AG09309 (cell line): ENCODE measurements at regions not wholly inside any gene's neighbourhood (a gene's known extent, or its start where the extent isn't known, plus 50 kb on each side); places are given as distances from the start of the nearest gene placed in this dataset.

Source experiments
- DNase-seq: peaks from one replicate; pipeline ENCODE4 v3.0.0-alpha.2; 2010; ENCODE audit warnings: low read depth
- H3K4me3 ChIP-seq: 2 replicates; pipeline ENCODE4 v1.5.1; 2011; ENCODE audit warnings: mild to moderate bottlenecking, low read depth, low read length, moderate library complexity; ENCODE audit not compliant: control insufficient read depth
- CTCF ChIP-seq: IDR thresholded peaks from 2 replicates; pipeline ENCODE4 v1.5.1; 2011; ENCODE audit warnings: mild to moderate bottlenecking, low read depth, low read length, inconsistent platforms; ENCODE audit not compliant: insufficient read depth, control insufficient read depth; ENCODE audit errors: missing control alignments

DNA sequence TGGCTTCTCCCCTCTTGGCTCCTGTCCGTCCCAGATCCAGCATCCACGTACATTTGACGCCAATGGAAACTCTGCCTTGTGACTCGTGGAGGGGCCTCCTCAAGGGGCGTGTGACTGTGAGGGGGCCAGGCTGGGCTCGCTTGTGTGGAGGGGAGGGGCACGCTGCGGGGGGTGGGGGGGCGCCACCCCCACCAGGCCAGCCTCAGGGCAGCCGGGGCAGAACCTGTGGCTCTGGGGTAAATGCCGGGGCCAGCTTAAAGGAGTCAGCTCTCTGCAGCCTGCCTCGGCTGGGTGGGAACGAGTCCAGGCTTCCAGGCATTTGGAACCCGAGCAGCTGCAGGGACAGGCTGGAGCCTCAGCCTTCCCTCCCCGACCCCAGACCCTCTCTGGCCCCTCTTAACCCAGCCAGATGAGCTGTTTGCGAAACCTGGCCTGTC, 94.1 kb downstream of the SIK1 start:
- no peak for TF ChIP-seq CTCF
- peak overlapping the region; percentile 32 for H3K4me3 ChIP-seq
- DNase-seq = no peak

DNA sequence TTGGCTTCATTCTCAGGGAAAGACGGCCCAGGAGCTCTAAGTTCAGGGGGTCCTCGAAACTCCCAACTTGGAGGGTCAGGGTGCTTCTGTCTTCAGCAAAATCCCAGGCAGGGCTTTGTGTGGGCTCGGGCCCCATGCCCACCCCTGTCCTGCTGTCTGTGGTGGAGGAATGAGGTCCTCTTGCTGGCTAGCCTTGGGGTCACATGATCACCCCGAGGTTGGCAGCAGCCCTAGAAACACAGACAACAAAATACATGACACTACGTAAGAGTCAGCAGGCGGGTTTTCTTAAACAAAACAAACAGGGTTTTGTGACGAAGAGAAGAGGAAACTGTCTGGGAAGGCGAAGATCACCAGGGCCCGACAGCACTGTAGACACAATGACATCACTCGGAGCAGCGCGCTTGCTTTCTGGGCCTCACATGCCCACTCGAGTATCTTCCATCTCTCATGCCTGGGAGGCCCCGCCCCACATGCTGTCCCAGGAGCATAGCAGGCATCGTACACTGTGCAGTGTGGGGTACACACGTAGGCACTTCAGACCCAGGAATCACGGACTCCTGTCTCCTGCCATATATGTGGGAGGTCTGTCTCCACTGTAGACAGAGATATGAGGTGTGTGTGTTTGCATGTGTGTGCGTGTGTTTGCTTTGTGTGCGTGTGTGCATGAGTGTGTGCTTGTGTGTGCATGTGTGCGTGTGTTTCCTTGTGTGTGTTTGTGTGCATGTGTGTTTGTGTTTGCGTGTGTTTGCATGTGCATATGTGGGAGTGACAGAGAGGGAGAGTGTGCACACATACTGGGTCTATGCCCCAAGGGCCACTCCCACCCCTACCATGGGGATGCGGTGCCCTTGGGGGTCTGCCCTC, 94.7 kb downstream of the SIK1 start:
- no peak for DNase-seq
- no peak overlapping the region for H3K4me3 ChIP-seq
- no peak for TF ChIP-seq CTCF

DNA sequence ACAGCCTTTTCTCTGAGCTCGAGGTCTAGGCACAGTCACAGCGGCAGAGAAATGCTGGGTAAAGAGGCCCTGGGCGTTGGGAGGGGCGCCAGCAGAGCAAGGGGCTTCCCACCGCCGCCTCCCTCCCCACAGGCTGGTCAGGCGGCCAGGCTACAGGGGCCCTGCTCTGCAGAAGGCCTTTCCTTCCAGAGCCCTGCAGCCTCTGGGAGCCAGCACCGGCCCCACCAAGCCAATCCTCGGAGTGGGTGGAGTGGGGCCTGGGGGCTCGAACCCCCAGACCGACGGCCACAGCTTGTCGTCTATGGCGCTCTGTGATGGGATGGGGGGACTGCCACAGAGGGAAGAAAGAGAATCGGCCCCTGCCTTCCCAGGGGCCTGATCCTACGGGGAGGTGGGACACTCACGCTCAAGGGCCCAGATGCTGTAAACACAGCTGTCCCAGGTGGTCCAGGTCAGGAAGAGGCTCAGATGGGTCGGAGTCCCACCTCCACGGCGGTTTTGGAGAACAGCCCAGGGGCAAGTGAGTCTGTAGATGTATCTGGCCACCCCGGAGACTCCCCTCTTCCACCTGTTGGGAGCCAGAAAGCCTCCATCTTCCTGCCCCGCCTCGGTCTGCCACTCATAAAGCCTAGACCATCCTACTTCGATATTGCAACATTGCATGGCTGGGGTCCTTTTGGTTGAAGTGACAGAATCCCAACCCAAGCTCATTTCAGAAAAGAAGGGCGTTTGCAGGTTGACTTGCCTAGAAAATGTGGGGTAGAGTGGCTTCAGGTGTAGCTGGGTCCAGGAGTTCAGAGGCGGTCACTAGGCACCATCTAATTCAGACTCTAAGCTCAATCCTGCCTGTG, 95.6 kb downstream of the SIK1 start:
- no peak overlapping the region for H3K4me3 ChIP-seq
- DNase-seq = no peak
- TF ChIP-seq CTCF = no peak

- no peak overlapping the region for H3K4me3 ChIP-seq
- TF ChIP-seq CTCF = no peak
- DNase-seq = no peak
Measured at GRCh38 chr21:43330306-43330881, 96.5 kb downstream of the SIK1 start.

DNA sequence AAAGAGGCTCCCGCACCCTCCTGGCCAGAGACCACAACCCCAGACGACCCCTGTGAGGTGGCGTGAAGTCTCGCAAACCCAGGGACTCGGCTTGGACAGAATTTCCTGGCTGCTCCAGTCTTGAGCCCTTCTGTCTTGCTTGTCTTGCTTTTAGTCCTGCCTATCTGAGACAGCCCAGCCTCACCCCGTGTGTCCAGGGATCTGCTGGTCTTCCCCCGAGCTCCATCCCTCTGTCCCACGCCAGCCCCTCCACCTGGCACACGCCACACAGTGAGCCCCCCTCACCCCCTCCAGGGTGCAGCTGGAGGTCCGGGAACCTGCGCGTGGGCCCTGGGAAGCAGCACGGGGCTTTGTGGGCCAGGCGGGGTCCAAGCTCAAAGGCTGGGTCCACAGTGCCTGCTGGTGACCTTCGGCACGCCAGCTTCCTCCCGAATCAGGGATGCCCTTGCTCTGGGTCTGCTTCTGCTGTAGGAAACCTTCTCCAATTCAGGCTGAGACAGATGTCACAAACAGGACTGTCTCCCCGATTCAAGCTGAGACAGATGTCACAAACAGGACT, 97.1 kb downstream of the SIK1 start:
- no peak for TF ChIP-seq CTCF
- no peak for DNase-seq
- no peak overlapping the region for H3K4me3 ChIP-seq

DNA sequence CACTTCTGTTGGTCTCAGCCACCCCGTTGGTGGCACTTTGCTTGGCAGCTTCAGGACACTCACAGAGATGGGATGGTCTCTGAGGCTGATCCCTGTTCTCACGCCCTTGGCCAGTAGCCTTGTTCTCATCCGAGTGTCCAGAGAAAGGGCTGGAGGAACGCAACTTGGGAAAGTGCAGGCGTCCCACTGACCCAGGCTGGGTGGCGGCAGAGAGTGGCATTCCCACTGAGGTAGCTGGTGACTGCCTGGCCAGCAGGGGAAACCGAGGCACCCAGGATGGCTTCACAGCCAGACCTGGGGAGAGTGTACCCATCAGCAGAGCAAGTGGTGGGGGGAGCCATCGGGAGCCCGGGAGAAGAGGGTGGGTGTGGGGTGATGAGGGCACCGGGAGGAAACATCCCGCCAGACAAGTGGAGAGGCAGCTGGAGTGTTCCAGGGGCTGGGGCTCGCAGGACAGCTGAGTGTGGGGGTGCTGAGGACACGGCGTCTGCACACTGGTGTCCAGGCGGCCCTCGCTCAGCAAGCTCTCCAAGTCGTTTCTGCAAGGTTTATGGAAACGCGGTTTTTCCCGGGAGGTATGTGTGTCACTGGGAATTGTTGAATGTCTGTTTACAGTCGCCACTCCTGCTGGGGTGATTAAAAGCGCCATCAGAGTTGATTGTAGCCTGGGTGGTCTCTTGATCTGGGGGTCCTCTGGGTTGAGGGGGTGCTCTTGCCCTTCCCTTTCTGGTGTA, 97.8 kb downstream of the SIK1 start:
- no peak for DNase-seq
- no peak for TF ChIP-seq CTCF
- H3K4me3 ChIP-seq = no peak overlapping the region
